Caco-2 (cell line): ENCODE measurements at regions not wholly inside any gene's neighbourhood (a gene's known extent, or its start where the extent isn't known, plus 50 kb on each side); places are given as distances from the start of the nearest gene placed in this dataset.

Experiments
- BruUV-seq: library from RNA; stranded (reverse); fragments of 400-500 nt; replicated peaks from 2 replicates; lab custom pipeline; 2021; lab: Mats Ljungman, UMichigan
- CTCF ChIA-PET: fragments of 300-600 bp; sonication (Branson Sonifier 250); formaldehyde crosslinking; loops from one replicate; lab custom pipeline; 2022; ENCODE audit warnings: antibody characterized with exemption; lab: Charles Lee
- POLR2A ChIA-PET: fragments of 300-600 bp; sonication (Branson Sonifier 250); formaldehyde crosslinking; loops from one replicate; lab custom pipeline; 2022; ENCODE audit warnings: antibody characterized with exemption; lab: Charles Lee
- DNase-seq, 2 experiments: peaks; one replicate each; pipeline versions ENCODE4 v3.0.0 to v3.0.0-alpha.2; 2020 to 2022
- H3K27me3 ChIP-seq: replicated peaks from 2 replicates; pipeline ENCODE4 v1.6.0; 2011; ENCODE audit warnings: low read length; ENCODE audit not compliant: control insufficient read depth, insufficient read depth
- H3K36me3 ChIP-seq: 2 replicates; pipeline ENCODE4 v1.5.1; 2011; ENCODE audit warnings: low read length; ENCODE audit not compliant: control insufficient read depth, insufficient read depth
- H3K4me1 ChIP-seq: fragments of 250-450 bp; sonication (Bioruptor Pico); 2 replicates; pipeline ENCODE4 v1.5.1; 2020; ENCODE audit warnings: mild to moderate bottlenecking
- H3K4me3 ChIP-seq: 2 replicates; pipeline ENCODE4 v1.5.1; 2011; ENCODE audit warnings: low read depth, mild to moderate bottlenecking, control low read depth, low read length
- H3K9me3 ChIP-seq: fragments of 250-450 bp; sonication (Bioruptor Pico); 2 replicates; pipeline ENCODE4 v1.5.1; 2020; ENCODE audit warnings: mild to moderate bottlenecking, moderate library complexity
- H3K27ac Mint-ChIP-seq: one replicate; pipeline ENCODE4 v1.8.0; 2022; ENCODE audit warnings: mixed read lengths; ENCODE audit not compliant: unreplicated experiment
- H3K27me3 Mint-ChIP-seq: one replicate; pipeline ENCODE4 v1.8.0; 2022; ENCODE audit warnings: mixed read lengths; ENCODE audit not compliant: insufficient read depth, unreplicated experiment
- H3K36me3 Mint-ChIP-seq: one replicate; pipeline ENCODE4 v1.8.0; 2022; ENCODE audit warnings: mild to moderate bottlenecking, mixed read lengths; ENCODE audit not compliant: insufficient read depth, unreplicated experiment
- H3K4me1 Mint-ChIP-seq: one replicate; pipeline ENCODE4 v1.8.0; 2022; ENCODE audit warnings: low read depth, mixed read lengths; ENCODE audit not compliant: unreplicated experiment
- H3K4me3 Mint-ChIP-seq: one replicate; pipeline ENCODE4 v1.8.0; 2022; ENCODE audit warnings: mild to moderate bottlenecking, moderate library complexity, mixed read lengths; ENCODE audit not compliant: unreplicated experiment
- H3K9me3 Mint-ChIP-seq: one replicate; pipeline ENCODE4 v1.8.0; 2022; ENCODE audit warnings: mixed read lengths; ENCODE audit not compliant: unreplicated experiment
- intact Hi-C: fragments of 100-400 bp; cut with micrococcal nuclease; formaldehyde crosslinking; loops from one replicate; pipeline ENCODE4 v1.10.0; 2022; ENCODE audit not compliant: unreplicated experiment
- TF ChIP-seq, protein P1 (sequence below), 2 experiments: fragments of 200-600 bp in 1 of 2; IDR thresholded peaks; 1 replicate in 1 of 2; 2 replicates in 1 of 2; pipeline versions ENCODE4 v1.5.1 to v1.8.0; 2011 to 2022; ENCODE audit warnings: antibody characterized with exemption in 1 of 2, control low read depth in 1 of 2, inconsistent platforms in 1 of 2, low read depth in 1 of 2, low read length in 1 of 2, mild to moderate bottlenecking in 1 of 2, moderate library complexity in 1 of 2; ENCODE audit not compliant: insufficient read depth in 1 of 2, severe bottlenecking in 1 of 2, unreplicated experiment in 1 of 2

DNA sequence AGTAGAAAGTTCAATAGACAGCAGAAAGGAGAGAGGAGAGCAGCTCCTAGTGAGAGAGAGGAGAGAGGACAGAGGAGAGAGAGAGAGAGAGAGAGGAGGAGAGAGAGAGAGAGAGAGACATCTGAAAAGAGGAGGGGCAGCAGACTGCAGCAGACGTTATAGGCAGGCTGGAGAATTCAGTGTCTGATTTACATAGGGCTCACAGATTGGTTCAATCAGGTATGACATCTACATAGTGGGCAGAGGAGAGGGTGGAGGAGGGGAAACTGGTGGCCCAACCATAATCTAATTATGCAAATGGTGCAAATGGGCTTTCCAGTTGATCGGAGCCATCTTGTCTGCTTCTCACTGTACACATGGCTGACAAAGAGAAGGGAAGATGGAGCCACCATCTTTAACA is 221.3 kb upstream of the TRPC4 start:
- no peak overlapping the region for H3K4me3 ChIP-seq
- peaks cover 6% of the 10 kb centered on the region; the same call in 1 of the 2 replicates for H3K9me3 ChIP-seq
- no peak for DNase-seq
- Mint-ChIP-seq H3K4me3 (no peak overlapping the region), H3K27ac (no peak overlapping the region), H3K4me1 (no peaks in the 10 kb centered on the region), H3K9me3 (no peaks in the 10 kb centered on the region), H3K27me3 (no peaks in the 10 kb centered on the region), H3K36me3 (peaks cover 21% of the 10 kb centered on the region)
- TF ChIP-seq, protein P1, sequence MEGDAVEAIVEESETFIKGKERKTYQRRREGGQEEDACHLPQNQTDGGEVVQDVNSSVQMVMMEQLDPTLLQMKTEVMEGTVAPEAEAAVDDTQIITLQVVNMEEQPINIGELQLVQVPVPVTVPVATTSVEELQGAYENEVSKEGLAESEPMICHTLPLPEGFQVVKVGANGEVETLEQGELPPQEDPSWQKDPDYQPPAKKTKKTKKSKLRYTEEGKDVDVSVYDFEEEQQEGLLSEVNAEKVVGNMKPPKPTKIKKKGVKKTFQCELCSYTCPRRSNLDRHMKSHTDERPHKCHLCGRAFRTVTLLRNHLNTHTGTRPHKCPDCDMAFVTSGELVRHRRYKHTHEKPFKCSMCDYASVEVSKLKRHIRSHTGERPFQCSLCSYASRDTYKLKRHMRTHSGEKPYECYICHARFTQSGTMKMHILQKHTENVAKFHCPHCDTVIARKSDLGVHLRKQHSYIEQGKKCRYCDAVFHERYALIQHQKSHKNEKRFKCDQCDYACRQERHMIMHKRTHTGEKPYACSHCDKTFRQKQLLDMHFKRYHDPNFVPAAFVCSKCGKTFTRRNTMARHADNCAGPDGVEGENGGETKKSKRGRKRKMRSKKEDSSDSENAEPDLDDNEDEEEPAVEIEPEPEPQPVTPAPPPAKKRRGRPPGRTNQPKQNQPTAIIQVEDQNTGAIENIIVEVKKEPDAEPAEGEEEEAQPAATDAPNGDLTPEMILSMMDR (IDR thresholded peaks at IDR 0.05; ENCODE audit: insufficient read depth in 1 of 2, low read depth in 1 of 2, low read length in 1 of 2, severe bottlenecking in 1 of 2, unreplicated experiment in 1 of 2) = no peak
- no TSS peak for BruUV-seq
- ChIA-PET POLR2A (no interaction called here), CTCF (no interaction called here)
- no peaks in the 10 kb centered on the region for H3K27me3 ChIP-seq
- intact Hi-C loops = no loop called here
- H3K4me1 ChIP-seq = no peaks in the 10 kb centered on the region
- H3K36me3 ChIP-seq = no peaks in the 10 kb centered on the region; the same call in 1 of the 2 replicates

DNA sequence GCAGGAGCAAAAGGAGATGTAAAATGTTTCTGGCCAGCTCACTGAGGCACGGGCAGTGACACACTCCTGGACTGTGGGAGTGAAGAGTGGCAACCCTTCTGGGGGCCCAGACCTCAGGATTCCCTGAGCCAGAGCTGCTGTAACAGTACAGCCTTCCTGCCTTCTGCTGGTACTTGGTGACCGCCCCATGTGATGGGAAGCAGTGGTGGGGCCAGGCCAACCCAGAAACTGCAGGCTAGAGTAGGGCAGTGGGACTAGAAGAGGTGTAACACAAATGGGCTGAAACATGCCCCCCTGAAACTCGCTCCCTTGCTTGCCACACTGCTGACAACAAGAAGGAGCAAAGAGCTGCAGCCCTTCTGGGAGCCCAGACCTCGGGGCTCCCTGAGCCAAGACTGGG is 217.1 kb upstream of the TRPC4 start:
- intact Hi-C loops = no loop called here
- H3K9me3 ChIP-seq = peaks cover 10% of the 10 kb centered on the region
- Mint-ChIP-seq H3K27ac (no peak overlapping the region), H3K9me3 (peaks cover 9% of the 10 kb centered on the region), H3K4me3 (no peak overlapping the region), H3K36me3 (peaks cover 26% of the 10 kb centered on the region), H3K4me1 (no peaks in the 10 kb centered on the region), H3K27me3 (no peaks in the 10 kb centered on the region)
- no peaks in the 10 kb centered on the region for H3K4me1 ChIP-seq
- ChIA-PET POLR2A (no interaction called here), CTCF (no interaction called here)
- H3K4me3 ChIP-seq = no peak overlapping the region
- no TSS peak for BruUV-seq
- H3K36me3 ChIP-seq = no peaks in the 10 kb centered on the region; the same call in 1 of the 2 replicates
- no peaks in the 10 kb centered on the region for H3K27me3 ChIP-seq
- TF ChIP-seq, protein P1 (IDR thresholded peaks at IDR 0.05; ENCODE audit: insufficient read depth in 1 of 2, low read depth in 1 of 2, low read length in 1 of 2, severe bottlenecking in 1 of 2, unreplicated experiment in 1 of 2) = no peak
- DNase-seq = no peak

DNA sequence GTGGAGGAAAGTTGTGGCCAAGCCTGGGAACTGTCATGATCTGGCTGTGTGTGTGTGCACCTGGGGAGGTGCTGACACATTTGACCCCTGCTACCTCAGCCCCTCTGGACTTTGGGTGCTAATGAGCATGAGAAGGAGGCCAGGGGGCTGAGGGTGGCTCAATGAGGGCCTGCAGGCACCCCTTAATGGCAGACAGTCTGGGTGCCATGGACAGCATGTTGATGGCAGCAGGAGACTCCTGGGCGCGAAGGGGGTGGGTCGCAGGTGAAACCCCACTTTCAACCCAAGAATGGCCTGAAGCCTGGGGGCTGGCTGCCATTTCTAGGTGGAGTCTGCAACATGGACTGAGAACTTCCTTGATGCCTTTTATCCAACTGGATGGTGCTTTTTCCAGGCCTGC is 216.4 kb upstream of the TRPC4 start:
- no peak overlapping the region for H3K4me3 Mint-ChIP-seq
- no peaks in the 10 kb centered on the region for H3K4me1 Mint-ChIP-seq
- CTCF ChIA-PET = no interaction called here
- no peaks in the 10 kb centered on the region for H3K27me3 Mint-ChIP-seq
- TF ChIP-seq, protein P1 (IDR thresholded peaks at IDR 0.05; ENCODE audit: insufficient read depth in 1 of 2, low read depth in 1 of 2, low read length in 1 of 2, severe bottlenecking in 1 of 2, unreplicated experiment in 1 of 2) = no peak
- H3K9me3 ChIP-seq = peaks cover 11% of the 10 kb centered on the region
- no peak for DNase-seq
- intact Hi-C loops = no loop called here
- peaks cover 9% of the 10 kb centered on the region for H3K9me3 Mint-ChIP-seq
- H3K4me1 ChIP-seq = no peaks in the 10 kb centered on the region
- peaks cover 26% of the 10 kb centered on the region for H3K36me3 Mint-ChIP-seq
- POLR2A ChIA-PET = no interaction called here
- H3K4me3 ChIP-seq = no peak overlapping the region
- no TSS peak for BruUV-seq
- no peaks in the 10 kb centered on the region for H3K27me3 ChIP-seq
- no peak overlapping the region for H3K27ac Mint-ChIP-seq
- H3K36me3 ChIP-seq = no peaks in the 10 kb centered on the region; the same call in 1 of the 2 replicates
